GM12892 (cell line): ENCODE measurements at regions not wholly inside any gene's neighbourhood (a gene's known extent, or its start where the extent isn't known, plus 50 kb on each side); places are given as distances from the start of the nearest gene placed in this dataset.

Experiments
- POLR2AphosphoS5 ChIP-seq: IDR thresholded peaks from 2 replicates; pipeline ENCODE4 v1.6.1; 2011; ENCODE audit warnings: low read depth, low read length, control low read depth
- TAF1 ChIP-seq: IDR thresholded peaks from 2 replicates; pipeline ENCODE4 v1.6.1; 2011; ENCODE audit warnings: low read depth, mild to moderate bottlenecking, control low read depth, low read length, borderline replicate concordance

GRCh38 chr9:89810431-89810830 is 205.6 kb downstream of the GADD45G start:
- no peak for TF ChIP-seq TAF1
- no peak for TF ChIP-seq POLR2AphosphoS5
